VCaP (cell line): ENCODE measurements at regions not wholly inside any gene's neighbourhood (a gene's known extent, or its start where the extent isn't known, plus 50 kb on each side); places are given as distances from the start of the nearest gene placed in this dataset.

ENCODE experiments used
- H3K27ac ChIP-seq: fragments of 450-650 bp; 2 replicates; pipeline ENCODE4 v1.5.1; 2017
- CTCF ChIP-seq: fragments of 450-650 bp; conservative IDR thresholded peaks from 2 replicates; pipeline ENCODE4 v1.5.1; 2017; ENCODE audit warnings: mild to moderate bottlenecking, moderate library complexity

- TF ChIP-seq CTCF = no peak
- H3K27ac ChIP-seq = no peak overlapping the region
Observed at GRCh38 chr11:92739041-92739440, 230.4 kb upstream of the MTNR1B start.

- TF ChIP-seq CTCF = no peak
- no peak overlapping the region for H3K27ac ChIP-seq
Observed at GRCh38 chr11:92739491-92739890, 230.0 kb upstream of the MTNR1B start.

GRCh38 chr11:92740276-92740675 lies 229.2 kb upstream of the MTNR1B start:
- H3K27ac ChIP-seq = no peak overlapping the region
- no peak for TF ChIP-seq CTCF

GRCh38 chr11:92744929-92745585 lies 224.4 kb upstream of the MTNR1B start:
- H3K27ac ChIP-seq = no peak overlapping the region
- no peak for TF ChIP-seq CTCF

- TF ChIP-seq CTCF = no peak
- no peak overlapping the region for H3K27ac ChIP-seq
Observed at GRCh38 chr11:92750794-92751193, 218.7 kb upstream of the MTNR1B start.

- no peak for TF ChIP-seq CTCF
- no peak overlapping the region for H3K27ac ChIP-seq
Observed at GRCh38 chr11:92751594-92751993, 217.9 kb upstream of the MTNR1B start.

- no peak for TF ChIP-seq CTCF
- H3K27ac ChIP-seq = no peak overlapping the region
Observed at GRCh38 chr11:92752122-92752521, 217.3 kb upstream of the MTNR1B start.

- TF ChIP-seq CTCF = no peak
Observed at GRCh38 chr11:92753161-92753560, 216.3 kb upstream of the MTNR1B start.

More at GRCh38 chr11:92753161-92753560, 216.3 kb upstream of the MTNR1B start:
- no peak overlapping the region for H3K27ac ChIP-seq
